ENCODE measurements at regions not wholly inside any gene's neighbourhood (a gene's known extent, or its start where the extent isn't known, plus 50 kb on each side); places are given as distances from the start of the nearest gene placed in this dataset.

DNA sequence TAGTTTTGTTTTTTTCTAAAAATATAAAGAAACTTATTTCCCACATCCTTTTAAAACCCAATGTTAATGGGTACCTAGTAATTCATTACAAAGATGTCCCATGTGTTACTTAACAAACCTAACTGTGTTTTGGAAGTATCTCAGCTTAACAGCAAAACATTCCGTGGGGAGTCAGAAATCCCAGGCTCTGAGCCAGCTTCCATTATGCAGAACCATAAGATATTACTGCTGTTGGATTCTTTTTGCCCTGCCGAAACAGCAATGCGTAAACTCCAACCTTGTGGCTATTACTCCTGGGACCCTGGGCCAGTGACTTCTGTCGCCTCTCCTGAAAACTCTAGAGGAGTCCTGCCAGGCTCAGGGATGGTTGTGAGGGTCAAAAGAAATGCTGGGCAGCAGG is 174.1 kb downstream of the UXS1 start:
- TF ChIP-seq CTCF (IDR thresholded peaks at IDR 0.05; ENCODE audit: poor library complexity, severe bottlenecking) = no peak
- Histone ChIP-seq H3K27me3 (ENCODE audit: insufficient read depth, poor library complexity, severe bottlenecking) (no peaks in the 10 kb centered on the region), H3K27ac (ENCODE audit: poor library complexity, severe bottlenecking) (no peak overlapping the region), H3K4me3 (ENCODE audit: severe bottlenecking) (no peak overlapping the region), H3K36me3 (ENCODE audit: low read depth) (no peaks in the 10 kb centered on the region), H3K9me3 (ENCODE audit: severe bottlenecking) (no peaks in the 10 kb centered on the region), H3K4me1 (ENCODE audit: insufficient read depth, poor library complexity, severe bottlenecking) (no peaks in the 10 kb centered on the region)
- no peak for ATAC-seq (ENCODE audit: low read depth)
- no peak for DNase-seq (ENCODE audit: low spot score)

- Histone ChIP-seq H3K4me3 (ENCODE audit: severe bottlenecking) (no peak overlapping the region), H3K4me1 (ENCODE audit: insufficient read depth, poor library complexity, severe bottlenecking) (no peaks in the 10 kb centered on the region), H3K9me3 (ENCODE audit: severe bottlenecking) (no peaks in the 10 kb centered on the region), H3K36me3 (ENCODE audit: low read depth) (no peaks in the 10 kb centered on the region), H3K27me3 (ENCODE audit: insufficient read depth, poor library complexity, severe bottlenecking) (no peaks in the 10 kb centered on the region), H3K27ac (ENCODE audit: poor library complexity, severe bottlenecking) (no peak overlapping the region)
- no peak for ATAC-seq (ENCODE audit: low read depth)
- no peak for TF ChIP-seq CTCF (IDR thresholded peaks at IDR 0.05; ENCODE audit: poor library complexity, severe bottlenecking)
- no peak for DNase-seq (ENCODE audit: low spot score)
Measured at GRCh38 chr2:106018141-106018540, 176.0 kb downstream of the UXS1 start.

- DNase-seq (ENCODE audit: low spot score) (no peak), ATAC-seq (ENCODE audit: low read depth) (no peak)
- no peak for TF ChIP-seq CTCF (IDR thresholded peaks at IDR 0.05; ENCODE audit: poor library complexity, severe bottlenecking)
- H3K27me3 ChIP-seq (ENCODE audit: insufficient read depth, poor library complexity, severe bottlenecking) = no peaks in the 10 kb centered on the region
- no peak overlapping the region for H3K4me3 ChIP-seq (ENCODE audit: severe bottlenecking)
- H3K36me3 ChIP-seq (ENCODE audit: low read depth) = no peaks in the 10 kb centered on the region
- no peaks in the 10 kb centered on the region for H3K4me1 ChIP-seq (ENCODE audit: insufficient read depth, poor library complexity, severe bottlenecking)
- H3K27ac ChIP-seq (ENCODE audit: poor library complexity, severe bottlenecking) = no peak overlapping the region
- H3K9me3 ChIP-seq (ENCODE audit: severe bottlenecking) = no peaks in the 10 kb centered on the region
Measured at GRCh38 chr2:106012591-106013347, 181.3 kb downstream of the UXS1 start.

GRCh38 chr2:106012001-106012590 is 182.0 kb downstream of the UXS1 start:
- Histone ChIP-seq H3K27ac (ENCODE audit: poor library complexity, severe bottlenecking) (no peak overlapping the region), H3K27me3 (ENCODE audit: insufficient read depth, poor library complexity, severe bottlenecking) (no peaks in the 10 kb centered on the region), H3K36me3 (ENCODE audit: low read depth) (no peaks in the 10 kb centered on the region), H3K4me3 (ENCODE audit: severe bottlenecking) (no peak overlapping the region), H3K9me3 (ENCODE audit: severe bottlenecking) (no peaks in the 10 kb centered on the region), H3K4me1 (ENCODE audit: insufficient read depth, poor library complexity, severe bottlenecking) (no peaks in the 10 kb centered on the region)
- no peak for ATAC-seq (ENCODE audit: low read depth)
- no peak for TF ChIP-seq CTCF (IDR thresholded peaks at IDR 0.05; ENCODE audit: poor library complexity, severe bottlenecking)
- no peak for DNase-seq (ENCODE audit: low spot score)

GRCh38 chr2:106011380-106011779 is 182.7 kb downstream of the UXS1 start:
- no peak for ATAC-seq (ENCODE audit: low read depth)
- H3K4me1 ChIP-seq (ENCODE audit: insufficient read depth, poor library complexity, severe bottlenecking) = no peaks in the 10 kb centered on the region
- H3K36me3 ChIP-seq (ENCODE audit: low read depth) = no peaks in the 10 kb centered on the region
- no peak for TF ChIP-seq CTCF (IDR thresholded peaks at IDR 0.05; ENCODE audit: poor library complexity, severe bottlenecking)
- no peaks in the 10 kb centered on the region for H3K27me3 ChIP-seq (ENCODE audit: insufficient read depth, poor library complexity, severe bottlenecking)
- no peaks in the 10 kb centered on the region for H3K9me3 ChIP-seq (ENCODE audit: severe bottlenecking)
- no peak for DNase-seq (ENCODE audit: low spot score)
- H3K27ac ChIP-seq (ENCODE audit: poor library complexity, severe bottlenecking) = no peak overlapping the region
- H3K4me3 ChIP-seq (ENCODE audit: severe bottlenecking) = no peak overlapping the region

Measured in RWPE2 (cell line).